AG10803 (cell line): ENCODE measurements at regions not wholly inside any gene's neighbourhood (a gene's known extent, or its start where the extent isn't known, plus 50 kb on each side); places are given as distances from the start of the nearest gene placed in this dataset.
A peak's percentile ranks its signal among the peaks of the same experiment; 100 is the strongest.

ENCODE experiments used
- DNase-seq: peaks from one replicate; pipeline ENCODE4 v3.0.0; 2010; ENCODE audit warnings: low read depth
- H3K4me3 ChIP-seq: 2 replicates; pipeline ENCODE4 v1.5.1; 2011; ENCODE audit warnings: mild to moderate bottlenecking, low read length, control low read depth
- CTCF ChIP-seq: conservative IDR thresholded peaks from 2 replicates; pipeline ENCODE4 v1.5.1; 2011; ENCODE audit warnings: mild to moderate bottlenecking, low read length, control low read depth, inconsistent platforms

- no peak for DNase-seq
- TF ChIP-seq CTCF: no peak
- no peak overlapping the region for H3K4me3 ChIP-seq
Measured at GRCh38 chr6:119480961-119481497, 131.5 kb upstream of the MAN1A1 start.

- DNase-seq: peak; percentile 70
- no peak overlapping the region for H3K4me3 ChIP-seq
- TF ChIP-seq CTCF: no peak
Measured at GRCh38 chr6:119479860-119480655, 130.5 kb upstream of the MAN1A1 start.

GRCh38 chr6:119476554-119476953 lies 127.0 kb upstream of the MAN1A1 start:
- DNase-seq: peak; percentile 7
- no peak for TF ChIP-seq CTCF
- no peak overlapping the region for H3K4me3 ChIP-seq

- TF ChIP-seq CTCF: no peak
- DNase-seq: no peak
Measured at GRCh38 chr6:119476024-119476423, 126.5 kb upstream of the MAN1A1 start.

GRCh38 chr6:119470893-119471542 lies 121.5 kb upstream of the MAN1A1 start:
- no peak overlapping the region for H3K4me3 ChIP-seq
- no peak for TF ChIP-seq CTCF
- DNase-seq: no peak

More at GRCh38 chr6:119476024-119476423, 126.5 kb upstream of the MAN1A1 start:
- H3K4me3 ChIP-seq: no peak overlapping the region

GRCh38 chr6:119467488-119468081 lies 118.0 kb upstream of the MAN1A1 start:
- DNase-seq: peak; percentile 42
- peak overlapping the region; percentile 35 for H3K4me3 ChIP-seq
- TF ChIP-seq CTCF: no peak
